Ovary (tissue), 3 donors: ENCODE measurements at regions not wholly inside any gene's neighbourhood (a gene's known extent, or its start where the extent isn't known, plus 50 kb on each side); places are given as distances from the start of the nearest gene placed in this dataset.

Experiments
- CTCF ChIP-seq, 3 donors: fragments of 450-650 bp in 2 of 3; fragments of 200-600 bp in 1 of 3; IDR thresholded peaks; one replicate each; pipeline versions ENCODE4 v1.5.1 to v1.8.0; 2016 to 2022; ENCODE audit warnings: antibody characterized with exemption in 3 of 3, mild to moderate bottlenecking in 1 of 3
- EP300 ChIP-seq: sonication (generic); formaldehyde crosslinking; IDR thresholded peaks from one replicate; pipeline ENCODE4 v1.6.1; 2017; ENCODE audit warnings: antibody characterized with exemption
- POLR2A ChIP-seq: fragments of 450-650 bp; IDR thresholded peaks from one replicate; pipeline ENCODE4 v1.6.1; 2017; ENCODE audit warnings: antibody characterized with exemption, mild to moderate bottlenecking, moderate library complexity
- donor health status: DM: no; HTN: no; CAD: no.

GRCh38 chr21:43290421-43291346, 121.9 kb downstream of the CRYAA start:
- TF ChIP-seq CTCF (IDR thresholded peaks at IDR 0.05) (no peak), POLR2A (no peak), EP300 (no peak)
